ENCODE measurements at regions not wholly inside any gene's neighbourhood (a gene's known extent, or its start where the extent isn't known, plus 50 kb on each side); places are given as distances from the start of the nearest gene placed in this dataset.

DNA sequence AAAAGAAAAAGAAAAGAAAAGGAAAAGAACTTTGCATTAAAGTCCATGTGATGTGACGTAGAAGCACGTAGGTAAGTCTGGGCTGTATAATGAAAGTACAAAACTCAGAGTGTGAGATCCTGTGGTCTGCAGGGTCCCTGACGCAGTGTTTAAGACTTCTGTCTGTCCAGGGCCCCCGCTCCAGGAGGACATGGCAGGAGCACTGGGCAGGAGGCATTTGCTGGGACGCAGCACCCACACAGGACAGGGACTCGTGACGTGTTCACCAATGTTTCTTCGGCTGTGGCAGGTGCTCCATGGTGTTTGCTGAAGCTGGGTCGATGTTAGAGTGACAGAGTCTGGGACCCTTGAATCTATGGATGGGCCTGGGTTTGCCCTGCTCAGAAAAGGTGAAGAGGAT lies 348.1 kb downstream of the BRD1 start:
- TF ChIP-seq, protein P1, sequence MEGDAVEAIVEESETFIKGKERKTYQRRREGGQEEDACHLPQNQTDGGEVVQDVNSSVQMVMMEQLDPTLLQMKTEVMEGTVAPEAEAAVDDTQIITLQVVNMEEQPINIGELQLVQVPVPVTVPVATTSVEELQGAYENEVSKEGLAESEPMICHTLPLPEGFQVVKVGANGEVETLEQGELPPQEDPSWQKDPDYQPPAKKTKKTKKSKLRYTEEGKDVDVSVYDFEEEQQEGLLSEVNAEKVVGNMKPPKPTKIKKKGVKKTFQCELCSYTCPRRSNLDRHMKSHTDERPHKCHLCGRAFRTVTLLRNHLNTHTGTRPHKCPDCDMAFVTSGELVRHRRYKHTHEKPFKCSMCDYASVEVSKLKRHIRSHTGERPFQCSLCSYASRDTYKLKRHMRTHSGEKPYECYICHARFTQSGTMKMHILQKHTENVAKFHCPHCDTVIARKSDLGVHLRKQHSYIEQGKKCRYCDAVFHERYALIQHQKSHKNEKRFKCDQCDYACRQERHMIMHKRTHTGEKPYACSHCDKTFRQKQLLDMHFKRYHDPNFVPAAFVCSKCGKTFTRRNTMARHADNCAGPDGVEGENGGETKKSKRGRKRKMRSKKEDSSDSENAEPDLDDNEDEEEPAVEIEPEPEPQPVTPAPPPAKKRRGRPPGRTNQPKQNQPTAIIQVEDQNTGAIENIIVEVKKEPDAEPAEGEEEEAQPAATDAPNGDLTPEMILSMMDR (IDR thresholded peaks at IDR 0.05), result no peak
- TF ChIP-seq EP300 (IDR thresholded peaks at IDR 0.05) (no peak), POLR2A (IDR thresholded peaks at IDR 0.05) (no peak)

Data from tibial nerve (tissue), 4 donors.